ENCODE measurements at regions not wholly inside any gene's neighbourhood (a gene's known extent, or its start where the extent isn't known, plus 50 kb on each side); places are given as distances from the start of the nearest gene placed in this dataset.

DNA sequence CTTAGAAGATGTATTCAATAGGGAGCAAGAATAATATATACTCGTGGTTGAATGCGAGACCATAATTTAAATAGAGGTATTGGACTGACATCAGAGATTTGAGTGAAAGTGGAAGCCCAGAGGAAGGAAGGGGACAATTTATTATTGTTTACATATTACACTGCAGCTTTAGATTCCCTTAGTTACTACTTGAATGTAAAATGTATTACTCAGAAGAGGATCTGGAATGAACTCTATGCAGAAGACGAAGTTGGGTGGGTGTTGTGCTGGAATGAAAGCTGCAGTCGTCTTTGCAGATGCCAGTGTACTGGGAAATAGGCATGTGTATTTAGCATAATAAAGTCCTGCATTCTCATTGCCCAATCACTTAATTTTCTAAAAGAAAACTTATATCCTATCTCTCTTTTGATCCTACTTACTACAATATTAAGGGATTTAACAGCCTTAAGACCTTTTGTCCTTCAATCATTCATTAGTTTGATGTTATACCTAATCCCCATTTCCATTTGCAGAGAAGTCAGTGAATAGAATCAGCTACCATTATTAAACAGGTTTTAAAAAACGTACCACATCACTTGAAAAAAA, 570.7 kb upstream of the WWC1 start:
- no peak for TF ChIP-seq EZH2 (IDR thresholded peaks at IDR 0.05; ENCODE audit: borderline replicate concordance, insufficient read depth, low read depth, low read length, poor library complexity, severe bottlenecking)
- TF ChIP-seq, protein P1, sequence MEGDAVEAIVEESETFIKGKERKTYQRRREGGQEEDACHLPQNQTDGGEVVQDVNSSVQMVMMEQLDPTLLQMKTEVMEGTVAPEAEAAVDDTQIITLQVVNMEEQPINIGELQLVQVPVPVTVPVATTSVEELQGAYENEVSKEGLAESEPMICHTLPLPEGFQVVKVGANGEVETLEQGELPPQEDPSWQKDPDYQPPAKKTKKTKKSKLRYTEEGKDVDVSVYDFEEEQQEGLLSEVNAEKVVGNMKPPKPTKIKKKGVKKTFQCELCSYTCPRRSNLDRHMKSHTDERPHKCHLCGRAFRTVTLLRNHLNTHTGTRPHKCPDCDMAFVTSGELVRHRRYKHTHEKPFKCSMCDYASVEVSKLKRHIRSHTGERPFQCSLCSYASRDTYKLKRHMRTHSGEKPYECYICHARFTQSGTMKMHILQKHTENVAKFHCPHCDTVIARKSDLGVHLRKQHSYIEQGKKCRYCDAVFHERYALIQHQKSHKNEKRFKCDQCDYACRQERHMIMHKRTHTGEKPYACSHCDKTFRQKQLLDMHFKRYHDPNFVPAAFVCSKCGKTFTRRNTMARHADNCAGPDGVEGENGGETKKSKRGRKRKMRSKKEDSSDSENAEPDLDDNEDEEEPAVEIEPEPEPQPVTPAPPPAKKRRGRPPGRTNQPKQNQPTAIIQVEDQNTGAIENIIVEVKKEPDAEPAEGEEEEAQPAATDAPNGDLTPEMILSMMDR (IDR thresholded peaks at IDR 0.05): no peak
